ENCODE measurements at regions not wholly inside any gene's neighbourhood (a gene's known extent, or its start where the extent isn't known, plus 50 kb on each side); places are given as distances from the start of the nearest gene placed in this dataset.

DNA sequence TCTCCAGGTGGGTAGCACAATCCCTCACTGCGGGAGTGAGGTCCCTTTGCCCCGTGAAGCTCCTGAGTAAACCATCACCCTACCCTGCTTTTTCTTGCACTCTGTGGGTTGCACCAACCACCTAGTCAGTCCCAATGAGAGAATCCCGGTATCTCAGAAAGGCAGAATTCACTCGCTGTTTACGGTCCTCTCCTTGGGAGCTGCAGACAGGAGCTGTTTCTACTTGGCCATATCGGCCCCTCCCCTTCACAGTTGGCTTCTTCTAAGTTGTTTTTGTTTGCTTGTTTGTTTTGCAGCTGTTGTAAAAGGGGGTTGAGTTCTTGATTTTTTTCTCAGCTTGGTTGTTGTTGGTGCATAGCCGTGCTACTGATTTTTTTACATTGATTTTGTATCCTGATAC lies 237.0 kb upstream of the RASA1 start (continued):
- TF ChIP-seq, protein P1, sequence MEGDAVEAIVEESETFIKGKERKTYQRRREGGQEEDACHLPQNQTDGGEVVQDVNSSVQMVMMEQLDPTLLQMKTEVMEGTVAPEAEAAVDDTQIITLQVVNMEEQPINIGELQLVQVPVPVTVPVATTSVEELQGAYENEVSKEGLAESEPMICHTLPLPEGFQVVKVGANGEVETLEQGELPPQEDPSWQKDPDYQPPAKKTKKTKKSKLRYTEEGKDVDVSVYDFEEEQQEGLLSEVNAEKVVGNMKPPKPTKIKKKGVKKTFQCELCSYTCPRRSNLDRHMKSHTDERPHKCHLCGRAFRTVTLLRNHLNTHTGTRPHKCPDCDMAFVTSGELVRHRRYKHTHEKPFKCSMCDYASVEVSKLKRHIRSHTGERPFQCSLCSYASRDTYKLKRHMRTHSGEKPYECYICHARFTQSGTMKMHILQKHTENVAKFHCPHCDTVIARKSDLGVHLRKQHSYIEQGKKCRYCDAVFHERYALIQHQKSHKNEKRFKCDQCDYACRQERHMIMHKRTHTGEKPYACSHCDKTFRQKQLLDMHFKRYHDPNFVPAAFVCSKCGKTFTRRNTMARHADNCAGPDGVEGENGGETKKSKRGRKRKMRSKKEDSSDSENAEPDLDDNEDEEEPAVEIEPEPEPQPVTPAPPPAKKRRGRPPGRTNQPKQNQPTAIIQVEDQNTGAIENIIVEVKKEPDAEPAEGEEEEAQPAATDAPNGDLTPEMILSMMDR (conservative IDR thresholded peaks at IDR 0.05; ENCODE audit: low read depth in 2 of 2) = no peak
- no peak for TF ChIP-seq ZNF114 (CRISPR knock-in tag; IDR thresholded peaks at IDR 0.05)
- TF ChIP-seq STAT1 (IDR thresholded peaks at IDR 0.05; ENCODE audit: unreplicated experiment) = no peak

DNA sequence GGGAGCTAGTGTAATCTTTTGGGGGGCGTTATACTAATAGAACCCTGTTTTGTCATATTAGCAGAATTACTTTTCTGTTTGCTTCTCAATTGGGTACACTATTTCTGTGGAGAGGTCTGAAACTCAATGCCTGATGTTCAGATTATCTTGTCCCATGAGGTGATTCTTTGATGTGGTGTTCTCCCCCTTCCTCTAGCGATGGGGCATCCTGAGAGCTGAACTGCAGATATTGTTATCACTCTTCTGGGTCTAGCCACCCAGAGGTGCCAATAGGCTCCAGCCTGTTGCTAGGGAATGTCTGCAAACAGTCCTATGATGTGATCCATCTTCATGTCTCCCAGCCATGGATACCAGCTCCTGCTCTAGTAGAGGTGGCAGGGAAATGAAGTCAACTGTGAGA lies 233.1 kb upstream of the RASA1 start:
- H3K79me2 ChIP-seq (replicated peaks; ENCODE audit: insufficient read depth) = no peaks in the 10 kb centered on the region
- DNase-seq (ENCODE audit: low spot score) (no peak), ATAC-seq (no peak)
- no peaks in the 10 kb centered on the region for H3K27me3 ChIP-seq (ENCODE audit: insufficient read depth)
- no peaks in the 10 kb centered on the region for H3K27me3 Mint-ChIP-seq (ENCODE audit: insufficient read depth, low read depth, poor library complexity)
- 0 out of 3 replicates have a peak, but pooled peaks cover 2% of the 10 kb centered on the region for H3K4me1 Mint-ChIP-seq
- H3K27ac Mint-ChIP-seq = no peak overlapping the region
- H3K36me3 Mint-ChIP-seq (ENCODE audit: low read depth) = peaks cover 3% of the 10 kb centered on the region; the same call in 2 of the 3 replicates
- no peak overlapping the region for H2AFZ ChIP-seq
- H3K4me3 Mint-ChIP-seq = no peak overlapping the region
- no peak overlapping the region for H3K4me2 ChIP-seq
- H4K20me1 ChIP-seq (replicated peaks; ENCODE audit: insufficient read depth) = no peaks in the 10 kb centered on the region
- H3K27ac ChIP-seq (ENCODE audit: low read depth) = no peak overlapping the region
- peaks cover 10% of the 10 kb centered on the region for H3K9me3 Mint-ChIP-seq
- TF ChIP-seq ZNF331 (CRISPR knock-in tag; IDR thresholded peaks at IDR 0.05; ENCODE audit: low read depth) (no peak), POLR2AphosphoS5 (IDR thresholded peaks at IDR 0.05; ENCODE audit: low read depth) (no peak), EZH2phosphoT487 (IDR thresholded peaks at IDR 0.05; ENCODE audit: unreplicated experiment) (no peak), JUNB (IDR thresholded peaks at IDR 0.05; ENCODE audit: unreplicated experiment) (no peak), NANOG (IDR thresholded peaks at IDR 0.05; ENCODE audit: borderline replicate concordance) (no peak), CREB1 (CRISPR knock-in tag; IDR thresholded peaks at IDR 0.05; ENCODE audit: low read depth) (no peak)
- TF ChIP-seq, protein P1 (conservative IDR thresholded peaks at IDR 0.05; ENCODE audit: low read depth in 2 of 2) = no peak
- TF ChIP-seq, protein P2, sequence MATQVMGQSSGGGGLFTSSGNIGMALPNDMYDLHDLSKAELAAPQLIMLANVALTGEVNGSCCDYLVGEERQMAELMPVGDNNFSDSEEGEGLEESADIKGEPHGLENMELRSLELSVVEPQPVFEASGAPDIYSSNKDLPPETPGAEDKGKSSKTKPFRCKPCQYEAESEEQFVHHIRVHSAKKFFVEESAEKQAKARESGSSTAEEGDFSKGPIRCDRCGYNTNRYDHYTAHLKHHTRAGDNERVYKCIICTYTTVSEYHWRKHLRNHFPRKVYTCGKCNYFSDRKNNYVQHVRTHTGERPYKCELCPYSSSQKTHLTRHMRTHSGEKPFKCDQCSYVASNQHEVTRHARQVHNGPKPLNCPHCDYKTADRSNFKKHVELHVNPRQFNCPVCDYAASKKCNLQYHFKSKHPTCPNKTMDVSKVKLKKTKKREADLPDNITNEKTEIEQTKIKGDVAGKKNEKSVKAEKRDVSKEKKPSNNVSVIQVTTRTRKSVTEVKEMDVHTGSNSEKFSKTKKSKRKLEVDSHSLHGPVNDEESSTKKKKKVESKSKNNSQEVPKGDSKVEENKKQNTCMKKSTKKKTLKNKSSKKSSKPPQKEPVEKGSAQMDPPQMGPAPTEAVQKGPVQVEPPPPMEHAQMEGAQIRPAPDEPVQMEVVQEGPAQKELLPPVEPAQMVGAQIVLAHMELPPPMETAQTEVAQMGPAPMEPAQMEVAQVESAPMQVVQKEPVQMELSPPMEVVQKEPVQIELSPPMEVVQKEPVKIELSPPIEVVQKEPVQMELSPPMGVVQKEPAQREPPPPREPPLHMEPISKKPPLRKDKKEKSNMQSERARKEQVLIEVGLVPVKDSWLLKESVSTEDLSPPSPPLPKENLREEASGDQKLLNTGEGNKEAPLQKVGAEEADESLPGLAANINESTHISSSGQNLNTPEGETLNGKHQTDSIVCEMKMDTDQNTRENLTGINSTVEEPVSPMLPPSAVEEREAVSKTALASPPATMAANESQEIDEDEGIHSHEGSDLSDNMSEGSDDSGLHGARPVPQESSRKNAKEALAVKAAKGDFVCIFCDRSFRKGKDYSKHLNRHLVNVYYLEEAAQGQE (IDR thresholded peaks at IDR 0.05; ENCODE audit: unreplicated experiment) = no peak
- TF ChIP-seq, protein P3, sequence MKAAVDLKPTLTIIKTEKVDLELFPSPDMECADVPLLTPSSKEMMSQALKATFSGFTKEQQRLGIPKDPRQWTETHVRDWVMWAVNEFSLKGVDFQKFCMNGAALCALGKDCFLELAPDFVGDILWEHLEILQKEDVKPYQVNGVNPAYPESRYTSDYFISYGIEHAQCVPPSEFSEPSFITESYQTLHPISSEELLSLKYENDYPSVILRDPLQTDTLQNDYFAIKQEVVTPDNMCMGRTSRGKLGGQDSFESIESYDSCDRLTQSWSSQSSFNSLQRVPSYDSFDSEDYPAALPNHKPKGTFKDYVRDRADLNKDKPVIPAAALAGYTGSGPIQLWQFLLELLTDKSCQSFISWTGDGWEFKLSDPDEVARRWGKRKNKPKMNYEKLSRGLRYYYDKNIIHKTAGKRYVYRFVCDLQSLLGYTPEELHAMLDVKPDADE (IDR thresholded peaks at IDR 0.05) = no peak
- H3K9me2 ChIP-seq (ENCODE audit: insufficient read depth) = peaks cover 6% of the 10 kb centered on the region; the same call in 1 of the 2 replicates
- H3K36me3 ChIP-seq (ENCODE audit: insufficient read depth) = no peaks in the 10 kb centered on the region
- H3F3A ChIP-seq (replicated peaks; ENCODE audit: low read depth) = no peaks in the 10 kb centered on the region
- H3K4me3 ChIP-seq = no peak overlapping the region
- no peaks in the 10 kb centered on the region for H3K4me1 ChIP-seq (ENCODE audit: insufficient read depth)

Data from GM23338 (cell line).